ENCODE measurements at regions not wholly inside any gene's neighbourhood (a gene's known extent, or its start where the extent isn't known, plus 50 kb on each side); places are given as distances from the start of the nearest gene placed in this dataset.
"Not testable (repeated sequence)": the region's sequence is repeated elsewhere in the genome, so short reads cannot be mapped to it uniquely, and the experiment has no call there.

DNA sequence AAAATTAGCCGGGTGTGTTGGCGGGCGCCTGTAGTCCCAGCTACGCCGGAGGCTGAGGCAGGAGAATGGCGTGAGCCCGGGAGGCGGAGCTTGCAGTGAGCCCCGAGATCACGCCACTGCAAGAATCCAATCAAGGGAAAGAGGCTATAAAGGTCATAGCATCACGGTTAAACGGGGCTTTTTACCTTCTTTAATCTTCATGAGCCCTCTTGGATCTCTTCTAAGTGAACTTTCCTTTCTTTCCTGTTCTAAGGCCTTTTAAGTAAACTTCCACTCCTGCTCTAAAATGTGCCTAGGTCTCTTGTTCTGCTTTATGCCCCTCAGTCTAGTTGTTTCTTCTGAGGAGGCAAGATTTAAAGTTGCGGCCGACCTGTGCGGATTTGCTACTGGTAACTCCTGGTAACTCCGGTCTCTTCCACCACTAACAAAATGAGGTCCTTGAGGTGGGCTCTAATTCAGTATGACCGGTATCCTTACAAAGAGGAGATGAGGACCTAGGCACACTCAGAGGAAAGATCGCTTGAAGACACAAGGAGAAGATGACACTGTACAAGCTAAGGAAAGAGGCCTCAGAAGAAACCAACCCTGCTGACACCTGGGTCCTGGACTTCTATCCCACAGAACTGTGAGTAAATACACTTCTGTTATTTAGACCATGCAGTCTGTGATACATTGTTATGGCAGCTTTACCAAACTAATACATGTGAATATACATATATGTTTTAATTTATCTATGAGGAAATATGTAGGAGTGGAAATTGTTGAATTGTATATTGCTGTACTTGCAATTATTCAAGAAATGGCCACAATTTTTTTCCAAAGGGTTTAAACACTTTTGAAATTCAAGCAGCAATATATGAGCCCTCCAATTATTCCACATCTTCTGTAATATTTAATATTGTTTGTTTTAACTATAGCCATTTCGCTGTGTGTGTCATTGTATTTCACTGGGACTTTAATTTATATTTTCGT is 331.5 kb upstream of the CNTNAP2 start:
- no peak for FAIRE-seq
- Histone ChIP-seq H3K9ac (ENCODE audit: control insufficient read depth, extremely low read depth, insufficient read depth, low read length) (no peak overlapping the region), H3K9me1 (ENCODE audit: control insufficient read depth, extremely low read depth, insufficient read depth, low read length) (no peaks in the 10 kb centered on the region), H3K4me2 (ENCODE audit: control insufficient read depth, extremely low read depth, insufficient read depth, low read depth, low read length) (no peak overlapping the region), H3K27me3 (ENCODE audit: control insufficient read depth, extremely low read depth, insufficient read depth, low read length) (no peaks in the 10 kb centered on the region), H2AFZ (ENCODE audit: control insufficient read depth, low read length) (no peak overlapping the region), H4K20me1 (ENCODE audit: control insufficient read depth, extremely low read depth, insufficient read depth, low read length) (no peaks in the 10 kb centered on the region), H3K9me3 (ENCODE audit: control insufficient read depth, low read depth, low read length) (no peaks in the 10 kb centered on the region), H3K4me1 (ENCODE audit: control insufficient read depth, extremely low read depth, insufficient read depth, low read length) (no peaks in the 10 kb centered on the region), H3K4me3 (ENCODE audit: control insufficient read depth in 2 of 3, extremely low read depth in 1 of 3, insufficient read depth in 2 of 3, low read depth in 1 of 3, low read length in 3 of 3) (no peak overlapping the region), H3K79me2 (ENCODE audit: control insufficient read depth, insufficient read depth, low read length) (no peaks in the 10 kb centered on the region), H3K27ac (ENCODE audit: control insufficient read depth, insufficient read depth, low read length) (no peak overlapping the region), H3K36me3 (ENCODE audit: control insufficient read depth in 2 of 2, extremely low read depth in 1 of 2, insufficient read depth in 2 of 2, low read length in 2 of 2) (no peaks in the 10 kb centered on the region)
- DNase-seq (ENCODE audit: low read depth, low spot score) = no peak
- TF ChIP-seq, protein P1, sequence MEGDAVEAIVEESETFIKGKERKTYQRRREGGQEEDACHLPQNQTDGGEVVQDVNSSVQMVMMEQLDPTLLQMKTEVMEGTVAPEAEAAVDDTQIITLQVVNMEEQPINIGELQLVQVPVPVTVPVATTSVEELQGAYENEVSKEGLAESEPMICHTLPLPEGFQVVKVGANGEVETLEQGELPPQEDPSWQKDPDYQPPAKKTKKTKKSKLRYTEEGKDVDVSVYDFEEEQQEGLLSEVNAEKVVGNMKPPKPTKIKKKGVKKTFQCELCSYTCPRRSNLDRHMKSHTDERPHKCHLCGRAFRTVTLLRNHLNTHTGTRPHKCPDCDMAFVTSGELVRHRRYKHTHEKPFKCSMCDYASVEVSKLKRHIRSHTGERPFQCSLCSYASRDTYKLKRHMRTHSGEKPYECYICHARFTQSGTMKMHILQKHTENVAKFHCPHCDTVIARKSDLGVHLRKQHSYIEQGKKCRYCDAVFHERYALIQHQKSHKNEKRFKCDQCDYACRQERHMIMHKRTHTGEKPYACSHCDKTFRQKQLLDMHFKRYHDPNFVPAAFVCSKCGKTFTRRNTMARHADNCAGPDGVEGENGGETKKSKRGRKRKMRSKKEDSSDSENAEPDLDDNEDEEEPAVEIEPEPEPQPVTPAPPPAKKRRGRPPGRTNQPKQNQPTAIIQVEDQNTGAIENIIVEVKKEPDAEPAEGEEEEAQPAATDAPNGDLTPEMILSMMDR (optimal IDR thresholded peaks at IDR 0.05 in 1 of 3, IDR thresholded peaks at IDR 0.05 in 1 of 3, conservative IDR thresholded peaks at IDR 0.05 in 1 of 3; ENCODE audit: extremely low read depth in 1 of 3, insufficient read depth in 2 of 3, low read length in 3 of 3) = no peak
- no peak for TF ChIP-seq EZH2 (IDR thresholded peaks at IDR 0.05; ENCODE audit: low read length)
- dilution Hi-C loops (cut with MboI; ENCODE audit: extremely low pct_ligation_motif_present, low sequenced_read_pairs) = no loop called here

DNA sequence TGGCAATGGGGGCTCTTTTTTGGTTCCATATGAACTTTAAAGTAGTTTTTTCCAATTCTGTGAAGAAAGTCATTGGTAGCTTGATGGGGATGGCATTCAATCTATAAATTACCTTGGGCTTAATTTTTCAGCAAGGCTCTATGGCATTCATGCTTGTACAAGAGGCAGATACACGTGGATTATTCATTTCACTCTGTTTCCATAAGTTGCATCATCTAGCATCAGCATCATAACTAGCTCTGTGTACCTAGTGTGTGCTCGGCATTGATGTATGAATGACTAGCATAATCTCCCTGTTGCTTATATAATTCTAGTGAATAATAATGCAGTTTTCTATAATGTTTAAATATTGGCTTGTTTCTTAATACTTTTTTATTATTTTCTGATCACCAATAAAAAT is 335.2 kb upstream of the CNTNAP2 start:
- H3K36me3 ChIP-seq (ENCODE audit: control insufficient read depth in 2 of 2, extremely low read depth in 1 of 2, insufficient read depth in 2 of 2, low read length in 2 of 2); H3K4me2 ChIP-seq (ENCODE audit: control insufficient read depth, extremely low read depth, insufficient read depth, low read depth, low read length); H4K20me1 ChIP-seq (ENCODE audit: control insufficient read depth, extremely low read depth, insufficient read depth, low read length); dilution Hi-C loops (cut with MboI; ENCODE audit: extremely low pct_ligation_motif_present, low sequenced_read_pairs); H3K9me1 ChIP-seq (ENCODE audit: control insufficient read depth, extremely low read depth, insufficient read depth, low read length); H3K27me3 ChIP-seq (ENCODE audit: control insufficient read depth, extremely low read depth, insufficient read depth, low read length); H3K4me3 ChIP-seq (ENCODE audit: control insufficient read depth in 2 of 3, extremely low read depth in 1 of 3, insufficient read depth in 2 of 3, low read depth in 1 of 3, low read length in 3 of 3); FAIRE-seq; H3K79me2 ChIP-seq (ENCODE audit: control insufficient read depth, insufficient read depth, low read length); H2AFZ ChIP-seq (ENCODE audit: control insufficient read depth, low read length); H3K9me3 ChIP-seq (ENCODE audit: control insufficient read depth, low read depth, low read length); DNase-seq (ENCODE audit: low read depth, low spot score); H3K4me1 ChIP-seq (ENCODE audit: control insufficient read depth, extremely low read depth, insufficient read depth, low read length); H3K27ac ChIP-seq (ENCODE audit: control insufficient read depth, insufficient read depth, low read length); H3K9ac ChIP-seq (ENCODE audit: control insufficient read depth, extremely low read depth, insufficient read depth, low read length): not testable (repeated sequence)

Measured in keratinocyte (primary cell).